22Rv1 (cell line): ENCODE measurements at regions not wholly inside any gene's neighbourhood (a gene's known extent, or its start where the extent isn't known, plus 50 kb on each side); places are given as distances from the start of the nearest gene placed in this dataset.

Source experiments
- ZFX ChIP-seq: fragments of 450-650 bp; IDR thresholded peaks from 2 replicates; pipeline ENCODE4 v1.6.1; 2017; ENCODE audit warnings: antibody characterized with exemption, borderline replicate concordance
- TF ChIP-seq, protein P1 (sequence below): fragments of 450-650 bp; IDR thresholded peaks from 2 replicates; pipeline ENCODE4 v1.5.1; 2017; ENCODE audit warnings: mild to moderate bottlenecking

DNA sequence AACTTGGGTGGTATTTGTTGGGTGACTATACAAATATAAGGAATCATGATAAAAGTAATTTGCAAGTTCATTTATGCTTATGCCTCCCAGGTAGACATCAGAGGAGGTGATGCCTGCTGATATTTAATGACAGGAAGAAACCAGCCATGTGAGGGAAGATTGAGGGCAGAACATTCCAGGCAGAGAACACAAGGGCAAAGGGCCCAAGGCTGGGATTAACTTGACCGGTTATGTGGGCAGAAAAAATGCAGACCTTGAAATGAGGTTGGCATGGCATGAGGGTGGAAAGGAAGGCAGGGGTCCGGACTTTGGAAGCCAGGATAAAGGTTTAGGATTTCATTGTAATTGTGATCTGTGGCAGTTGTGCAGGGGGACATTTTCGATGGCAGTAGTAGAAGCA, 68.0 kb upstream of the MTPN start:
- TF ChIP-seq, protein P1, sequence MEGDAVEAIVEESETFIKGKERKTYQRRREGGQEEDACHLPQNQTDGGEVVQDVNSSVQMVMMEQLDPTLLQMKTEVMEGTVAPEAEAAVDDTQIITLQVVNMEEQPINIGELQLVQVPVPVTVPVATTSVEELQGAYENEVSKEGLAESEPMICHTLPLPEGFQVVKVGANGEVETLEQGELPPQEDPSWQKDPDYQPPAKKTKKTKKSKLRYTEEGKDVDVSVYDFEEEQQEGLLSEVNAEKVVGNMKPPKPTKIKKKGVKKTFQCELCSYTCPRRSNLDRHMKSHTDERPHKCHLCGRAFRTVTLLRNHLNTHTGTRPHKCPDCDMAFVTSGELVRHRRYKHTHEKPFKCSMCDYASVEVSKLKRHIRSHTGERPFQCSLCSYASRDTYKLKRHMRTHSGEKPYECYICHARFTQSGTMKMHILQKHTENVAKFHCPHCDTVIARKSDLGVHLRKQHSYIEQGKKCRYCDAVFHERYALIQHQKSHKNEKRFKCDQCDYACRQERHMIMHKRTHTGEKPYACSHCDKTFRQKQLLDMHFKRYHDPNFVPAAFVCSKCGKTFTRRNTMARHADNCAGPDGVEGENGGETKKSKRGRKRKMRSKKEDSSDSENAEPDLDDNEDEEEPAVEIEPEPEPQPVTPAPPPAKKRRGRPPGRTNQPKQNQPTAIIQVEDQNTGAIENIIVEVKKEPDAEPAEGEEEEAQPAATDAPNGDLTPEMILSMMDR, result no peak
- TF ChIP-seq ZFX, result no peak
